Trophoblast cell (in vitro differentiated cells and primary cell): ENCODE measurements at regions not wholly inside any gene's neighbourhood (a gene's known extent, or its start where the extent isn't known, plus 50 kb on each side); places are given as distances from the start of the nearest gene placed in this dataset.

Experiments
- DNase-seq, 2 donors: peaks; one replicate each; pipeline ENCODE4 v3.0.0-alpha.2; 2016
- H2AFZ ChIP-seq: 2 replicates; pipeline ENCODE4 v1.6.1; 2013; ENCODE audit warnings: low read length, moderate library complexity, mild to moderate bottlenecking; ENCODE audit not compliant: insufficient read depth, poor library complexity
- H2AK5ac ChIP-seq: 2 replicates; pipeline ENCODE4 v1.6.1; 2013; ENCODE audit warnings: mild to moderate bottlenecking, low read length
- H2BK120ac ChIP-seq: 2 replicates; pipeline ENCODE4 v1.6.1; 2013; ENCODE audit warnings: low read length, mild to moderate bottlenecking, moderate library complexity; ENCODE audit not compliant: insufficient read depth, poor library complexity
- H2BK12ac ChIP-seq: 2 replicates; pipeline ENCODE4 v1.6.1; 2013; ENCODE audit warnings: mild to moderate bottlenecking, low read length, moderate library complexity
- H2BK5ac ChIP-seq: 2 replicates; pipeline ENCODE4 v1.6.1; 2013; ENCODE audit warnings: low read length, low read depth, moderate library complexity, mild to moderate bottlenecking; ENCODE audit not compliant: poor library complexity
- H3K14ac ChIP-seq: 2 replicates; pipeline ENCODE4 v1.6.1; 2013; ENCODE audit warnings: mild to moderate bottlenecking, low read length
- H3K18ac ChIP-seq: 2 replicates; pipeline ENCODE4 v1.6.1; 2013; ENCODE audit warnings: mild to moderate bottlenecking, low read length
- H3K23ac ChIP-seq: 2 replicates; pipeline ENCODE4 v1.6.1; 2013; ENCODE audit warnings: low read length
- H3K27ac ChIP-seq: 2 replicates; pipeline ENCODE4 v1.5.1; 2013; ENCODE audit warnings: low read depth, mild to moderate bottlenecking, inconsistent platforms, low read length, moderate library complexity
- H3K27me3 ChIP-seq: 2 replicates; pipeline ENCODE4 v1.6.1; 2013; ENCODE audit warnings: inconsistent platforms, mild to moderate bottlenecking, low read length, moderate library complexity; ENCODE audit not compliant: insufficient read depth
- H3K36me3 ChIP-seq, 2 experiments: 1 replicate in 1 of 2; 2 replicates in 1 of 2; pipeline ENCODE4 v1.6.1; 2013; ENCODE audit warnings: low read length in 2 of 2, mild to moderate bottlenecking in 2 of 2, moderate library complexity in 1 of 2; ENCODE audit not compliant: insufficient read depth in 2 of 2, control insufficient read depth in 1 of 2
- H3K4ac ChIP-seq: 2 replicates; pipeline ENCODE4 v1.6.1; 2013; ENCODE audit warnings: low read depth, mild to moderate bottlenecking, low read length, moderate library complexity
- H3K4me1 ChIP-seq, 2 experiments: 1 replicate in 1 of 2; 2 replicates in 1 of 2; pipeline ENCODE4 v1.6.1; 2013; ENCODE audit warnings: low read length in 2 of 2, mild to moderate bottlenecking in 2 of 2, moderate library complexity in 1 of 2; ENCODE audit not compliant: insufficient read depth in 2 of 2, control insufficient read depth in 1 of 2
- H3K4me2 ChIP-seq: 2 replicates; pipeline ENCODE4 v1.6.1; 2013; ENCODE audit warnings: inconsistent platforms, mild to moderate bottlenecking, low read length, moderate library complexity
- H3K4me3 ChIP-seq: 2 replicates; pipeline ENCODE4 v1.5.1; 2013; ENCODE audit warnings: mild to moderate bottlenecking, low read depth, low read length, inconsistent platforms
- H3K79me1 ChIP-seq: one replicate; pipeline ENCODE4 v1.6.1; 2013; ENCODE audit warnings: low read length
- H3K79me2 ChIP-seq: 2 replicates; pipeline ENCODE4 v1.6.1; 2013; ENCODE audit warnings: low read length, mild to moderate bottlenecking; ENCODE audit not compliant: control insufficient read depth, insufficient read depth, poor library complexity
- H3K9ac ChIP-seq: 2 replicates; pipeline ENCODE4 v1.6.1; 2013; ENCODE audit warnings: mild to moderate bottlenecking, low read length
- H3K9me3 ChIP-seq: 2 replicates; pipeline ENCODE4 v1.6.1; 2013; ENCODE audit warnings: low read depth, mild to moderate bottlenecking, control low read depth, inconsistent platforms, low read length; ENCODE audit not compliant: insufficient read depth
- H4K12ac ChIP-seq: 2 replicates; pipeline ENCODE4 v1.6.1; 2013; ENCODE audit warnings: low read depth, mild to moderate bottlenecking, low read length, moderate library complexity
- H4K8ac ChIP-seq: 2 replicates; pipeline ENCODE4 v1.6.1; 2013; ENCODE audit warnings: low read depth, mild to moderate bottlenecking, low read length, moderate library complexity
- H4K91ac ChIP-seq: one replicate; pipeline ENCODE4 v1.6.1; 2013; ENCODE audit warnings: low read depth, mild to moderate bottlenecking, low read length, moderate library complexity
- WGBS: extraction: QIAGEN DNeasy Blood & Tissue Kit; methylation state at CpG from one replicate; pipeline ENCODE4 v1.1.7; 2013; ENCODE audit warnings: missing lambda C conversion rate; ENCODE audit not compliant: insufficient read length, insufficient coverage; ENCODE audit errors: extremely low coverage; 5-methylcytosine and 5-hydroxymethylcytosine counted together

GRCh38 chr6:155913816-155914215 is 458.2 kb upstream of the NOX3 start:
- H4K8ac ChIP-seq, result no peak overlapping the region
- H3K4ac ChIP-seq, result no peak overlapping the region
- no peaks in the 10 kb centered on the region for H3K79me1 ChIP-seq
- H4K91ac ChIP-seq, result no peak overlapping the region
- no peaks in the 10 kb centered on the region for H3K9me3 ChIP-seq
- no peaks in the 10 kb centered on the region for H3K27me3 ChIP-seq
- H3K18ac ChIP-seq, result no peak overlapping the region
- no CpG with 5 or more reads among the region's 8 CpGs for WGBS
- no peak overlapping the region for H3K9ac ChIP-seq
- H3K14ac ChIP-seq, result no peak overlapping the region
- no peak overlapping the region for H4K12ac ChIP-seq
- no peak overlapping the region for H2BK12ac ChIP-seq
- no peak overlapping the region for H2BK120ac ChIP-seq
- no peaks in the 10 kb centered on the region for H3K36me3 ChIP-seq
- no peak overlapping the region for H3K4me2 ChIP-seq
- no peak overlapping the region for H3K27ac ChIP-seq
- no peaks in the 10 kb centered on the region for H3K79me2 ChIP-seq
- DNase-seq, result no peak
- H2AFZ ChIP-seq, result no peak overlapping the region
- no peak overlapping the region for H3K23ac ChIP-seq
- no peak overlapping the region for H2BK5ac ChIP-seq
- H2AK5ac ChIP-seq, result no peak overlapping the region
- H3K4me1 ChIP-seq, result no peaks in the 10 kb centered on the region
- no peak overlapping the region for H3K4me3 ChIP-seq

DNA sequence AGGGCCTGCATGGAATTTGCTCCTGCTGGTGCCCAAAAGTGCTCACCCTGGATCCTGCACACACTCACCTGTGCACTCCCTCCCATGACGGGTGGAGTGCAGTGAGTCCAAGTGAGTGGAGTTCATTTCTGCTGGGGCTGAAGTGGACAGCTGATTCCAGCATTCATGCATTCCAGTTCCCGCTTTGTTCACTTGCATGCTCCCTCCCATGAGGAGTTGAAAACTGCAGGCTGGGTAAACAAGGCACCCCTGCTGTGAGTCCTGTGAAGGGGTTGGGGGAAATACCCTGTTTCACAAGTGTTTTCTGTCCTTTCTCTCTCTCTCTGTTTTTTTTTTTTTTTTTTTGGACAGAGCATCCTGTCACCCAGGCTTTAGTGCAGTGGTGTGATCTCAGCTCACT is 454.1 kb upstream of the NOX3 start:
- no peak overlapping the region for H4K8ac ChIP-seq
- no peak overlapping the region for H2AK5ac ChIP-seq
- H3K27ac ChIP-seq, result no peak overlapping the region
- no peak overlapping the region for H2BK12ac ChIP-seq
- H4K12ac ChIP-seq, result no peak overlapping the region
- H2AFZ ChIP-seq, result no peak overlapping the region
- H3K79me2 ChIP-seq, result no peaks in the 10 kb centered on the region
- H3K14ac ChIP-seq, result no peak overlapping the region
- H3K23ac ChIP-seq, result no peak overlapping the region
- H3K4ac ChIP-seq, result no peak overlapping the region
- H3K36me3 ChIP-seq, result no peaks in the 10 kb centered on the region
- H2BK5ac ChIP-seq, result no peak overlapping the region
- no peaks in the 10 kb centered on the region for H3K79me1 ChIP-seq
- no peak overlapping the region for H2BK120ac ChIP-seq
- no peak overlapping the region for H3K9ac ChIP-seq
- H3K9me3 ChIP-seq, result no peaks in the 10 kb centered on the region
- no peaks in the 10 kb centered on the region for H3K4me1 ChIP-seq
- H3K4me3 ChIP-seq, result no peak overlapping the region
- no peak for DNase-seq
- no peak overlapping the region for H3K4me2 ChIP-seq
- H3K27me3 ChIP-seq, result no peaks in the 10 kb centered on the region
- H4K91ac ChIP-seq, result no peak overlapping the region
- H3K18ac ChIP-seq, result no peak overlapping the region
- no CpG with 5 or more reads among the region's 2 CpGs for WGBS

DNA sequence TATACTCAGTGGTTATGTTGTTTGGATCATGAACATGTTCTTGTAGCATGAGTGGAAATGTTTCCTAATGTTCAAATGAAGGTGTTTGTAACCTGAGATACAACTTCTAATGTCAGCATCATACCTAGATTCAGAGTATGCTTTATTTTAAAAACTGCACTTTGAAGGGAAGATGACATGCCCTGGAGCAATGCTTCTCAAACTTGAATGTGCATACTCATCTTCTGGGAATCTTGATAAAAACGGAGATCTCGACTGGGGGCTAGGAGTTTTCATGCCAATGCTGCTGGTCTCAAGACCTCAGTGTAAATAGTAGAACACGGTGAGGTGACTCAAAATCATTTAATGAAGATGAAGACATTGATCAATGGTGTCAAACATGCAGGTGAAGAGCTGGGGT is 440.0 kb upstream of the NOX3 start:
- Histone ChIP-seq H3K14ac (no peak overlapping the region), H4K8ac (no peak overlapping the region), H3K36me3 (no peaks in the 10 kb centered on the region), H2AFZ (no peak overlapping the region), H3K27ac (no peak overlapping the region), H3K79me2 (no peaks in the 10 kb centered on the region), H2AK5ac (no peak overlapping the region), H3K9me3 (no peaks in the 10 kb centered on the region), H3K18ac (no peak overlapping the region), H3K27me3 (no peaks in the 10 kb centered on the region), H3K4me1 (no peaks in the 10 kb centered on the region), H3K4ac (no peak overlapping the region), H3K9ac (no peak overlapping the region), H3K79me1 (no peaks in the 10 kb centered on the region), H3K4me2 (no peak overlapping the region), H4K12ac (no peak overlapping the region), H2BK5ac (no peak overlapping the region), H2BK12ac (no peak overlapping the region), H3K4me3 (no peak overlapping the region), H4K91ac (no peak overlapping the region), H2BK120ac (no peak overlapping the region), H3K23ac (no peak overlapping the region)
- DNase-seq, result peak; percentile 18 to 57
- WGBS, result no CpG with 5 or more reads among the region's 3 CpGs

DNA sequence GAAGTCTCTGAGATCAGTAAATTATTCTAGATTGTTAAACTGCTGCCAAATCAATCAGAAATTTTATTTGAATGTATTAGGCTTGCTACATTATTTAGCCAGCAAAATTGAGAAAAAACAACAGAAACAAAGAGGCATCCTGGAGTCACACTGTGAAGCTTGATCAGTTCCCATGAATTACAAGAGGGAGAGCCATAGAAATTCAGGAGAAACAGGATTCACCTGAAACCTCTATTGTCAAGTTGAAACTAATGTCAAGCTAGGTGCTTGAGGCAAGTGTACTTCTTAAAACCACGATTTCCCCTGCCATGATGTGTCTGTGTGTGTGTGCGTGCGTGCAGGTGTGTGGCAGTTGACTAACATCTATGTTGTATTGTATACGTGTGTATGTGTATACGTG is 439.1 kb upstream of the NOX3 start:
- no peaks in the 10 kb centered on the region for H3K4me1 ChIP-seq
- no peak overlapping the region for H2AFZ ChIP-seq
- H4K12ac ChIP-seq, result no peak overlapping the region
- no peak overlapping the region for H4K8ac ChIP-seq
- H3K18ac ChIP-seq, result no peak overlapping the region
- H3K36me3 ChIP-seq, result no peaks in the 10 kb centered on the region
- H3K27ac ChIP-seq, result no peak overlapping the region
- H3K79me2 ChIP-seq, result no peaks in the 10 kb centered on the region
- no peak overlapping the region for H3K9ac ChIP-seq
- H3K4me3 ChIP-seq, result no peak overlapping the region
- no peak overlapping the region for H2BK5ac ChIP-seq
- H2BK120ac ChIP-seq, result no peak overlapping the region
- no peaks in the 10 kb centered on the region for H3K27me3 ChIP-seq
- no peaks in the 10 kb centered on the region for H3K79me1 ChIP-seq
- H3K4me2 ChIP-seq, result no peak overlapping the region
- no peak overlapping the region for H2BK12ac ChIP-seq
- no peak for DNase-seq
- H4K91ac ChIP-seq, result no peak overlapping the region
- no CpG with 5 or more reads among the region's 5 CpGs for WGBS
- no peak overlapping the region for H2AK5ac ChIP-seq
- H3K4ac ChIP-seq, result no peak overlapping the region
- H3K23ac ChIP-seq, result no peak overlapping the region
- H3K9me3 ChIP-seq, result no peaks in the 10 kb centered on the region
- H3K14ac ChIP-seq, result no peak overlapping the region
